GM21360 (cell line): ENCODE measurements at regions not wholly inside any gene's neighbourhood (a gene's known extent, or its start where the extent isn't known, plus 50 kb on each side); places are given as distances from the start of the nearest gene placed in this dataset.
"Not testable (repeated sequence)": the region's sequence is repeated elsewhere in the genome, so short reads cannot be mapped to it uniquely, and the experiment has no call there.

ENCODE experiments used
- ATAC-seq: cut with Tn5 transposase; IDR thresholded peaks from one replicate; pipeline ENCODE4 v1.9.1; 2021; ENCODE audit warnings: mild to moderate bottlenecking, moderate library complexity; ENCODE audit not compliant: unreplicated experiment

DNA sequence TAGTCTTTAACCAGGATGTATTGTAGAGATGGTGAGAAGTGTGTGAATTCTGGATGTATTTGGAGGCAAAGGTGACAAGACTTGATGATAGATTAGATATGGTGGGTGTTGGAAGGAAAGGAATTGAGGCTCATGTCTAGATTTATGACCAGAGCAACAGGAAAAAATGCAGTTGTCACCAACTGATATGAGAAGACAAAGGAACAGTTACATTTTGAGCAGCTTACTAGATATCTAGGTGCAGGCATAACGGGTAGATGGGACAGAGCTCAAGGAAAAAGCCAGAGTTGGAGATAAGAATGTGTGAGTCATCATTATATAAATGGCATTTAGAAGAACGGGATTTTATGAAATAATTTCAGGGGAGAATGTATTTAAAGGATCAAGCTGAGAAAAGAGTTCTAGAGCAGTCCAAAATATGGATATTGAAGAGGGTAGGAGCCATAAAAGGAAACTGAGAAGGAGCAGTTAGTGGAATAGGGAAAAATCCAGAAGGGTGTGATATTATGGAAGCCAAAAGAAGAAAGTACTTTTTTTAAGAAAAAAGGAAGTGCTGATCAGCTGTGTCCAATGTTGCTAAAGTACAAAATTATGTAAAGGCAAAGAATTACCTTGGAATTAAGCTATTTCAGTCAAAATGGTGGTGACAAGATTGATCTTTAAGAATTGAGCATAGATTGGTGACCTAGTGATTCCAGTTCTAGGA, 262.5 kb downstream of the CGGBP1 start:
- ATAC-seq: no peak

DNA sequence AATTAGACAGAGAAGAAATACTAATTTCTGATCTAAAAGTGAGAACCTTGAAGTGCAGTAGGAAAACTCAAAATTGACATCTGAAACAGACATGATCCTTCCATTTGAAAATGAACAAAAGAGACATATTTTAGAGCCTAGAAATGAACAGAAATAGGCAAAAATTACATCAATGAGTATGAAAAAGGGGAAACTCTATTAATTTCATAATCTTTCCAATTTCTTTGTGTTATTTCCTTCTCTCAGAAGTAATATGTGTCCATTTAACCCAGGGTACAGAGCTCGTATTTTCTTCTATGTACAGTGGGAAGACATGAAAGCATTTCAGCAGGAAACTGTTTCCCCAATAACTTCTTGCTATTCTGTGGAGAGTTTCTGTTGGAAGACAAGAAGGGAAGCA, 263.1 kb downstream of the CGGBP1 start:
- no peak for ATAC-seq

DNA sequence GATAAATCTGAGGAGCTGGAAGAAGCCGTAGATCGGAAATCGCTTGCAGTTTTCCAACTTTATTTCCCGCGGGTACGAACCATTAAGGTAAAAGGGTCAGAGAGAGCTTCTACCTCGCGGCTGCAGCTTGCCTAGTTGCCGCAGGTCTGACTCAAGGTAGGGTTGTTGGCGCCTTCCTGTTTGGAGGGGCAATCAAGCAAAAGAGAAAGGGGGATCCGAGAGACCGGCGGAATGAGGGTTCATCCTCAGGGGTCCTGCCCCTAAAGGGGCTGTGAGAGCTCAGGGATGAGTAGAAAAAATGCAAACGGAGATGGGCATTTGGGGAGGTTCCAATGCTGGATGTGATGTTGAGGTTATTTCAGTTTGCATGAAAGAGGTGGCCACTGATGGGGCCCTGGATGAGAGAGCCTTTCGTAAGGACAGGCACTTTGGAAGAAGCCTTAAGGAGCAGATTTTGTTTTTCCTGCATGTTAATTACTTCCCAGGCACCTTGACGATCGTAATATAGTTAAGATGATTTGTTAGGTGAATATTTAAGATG, 265.4 kb downstream of the CGGBP1 start:
- ATAC-seq: no peak

DNA sequence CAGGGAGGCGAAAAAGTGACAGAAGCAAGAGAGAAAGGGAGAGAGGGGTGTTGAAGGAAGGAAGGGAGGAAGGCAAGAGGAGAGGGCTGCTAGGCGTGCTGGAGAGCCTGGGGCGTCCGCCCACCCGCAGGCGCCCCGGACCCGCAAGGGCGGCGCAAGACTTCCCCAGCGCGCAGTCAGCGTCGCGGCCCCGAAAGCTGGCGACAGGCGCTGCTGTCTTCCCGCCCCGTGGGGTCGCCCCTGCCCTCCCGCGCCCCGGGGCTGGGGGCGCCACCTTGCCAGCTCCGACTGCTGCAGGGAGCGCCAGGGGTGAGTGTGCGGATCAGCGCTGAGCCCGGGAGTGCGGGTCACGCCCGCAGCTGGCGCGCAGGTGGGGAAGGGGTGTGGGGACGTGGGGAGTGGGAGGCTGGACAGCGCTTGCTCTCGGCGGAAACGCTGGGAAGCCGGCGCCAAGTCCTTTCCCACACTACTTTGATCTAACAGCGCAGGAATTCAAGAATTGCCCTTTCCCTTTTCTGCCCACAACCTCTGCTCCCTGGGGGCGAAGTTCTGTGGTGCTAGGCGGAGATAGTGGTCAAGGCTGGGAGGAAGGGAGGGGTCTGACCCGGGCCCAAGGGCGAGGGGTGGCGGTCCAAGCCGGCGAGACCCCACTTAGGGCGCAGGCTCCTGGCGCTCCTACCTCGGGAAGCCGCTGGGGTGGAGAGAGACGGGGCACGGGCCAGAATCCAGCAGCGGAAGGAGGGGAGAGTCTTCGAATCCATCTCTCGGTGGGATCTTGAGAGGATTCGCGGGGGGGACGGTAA, 266.1 kb downstream of the CGGBP1 start, which contains the start of gene HTR1F:
HTR1F (plus strand) TSS at position 173 of the 803 bp plus-strand sequence.
- no peak for ATAC-seq

DNA sequence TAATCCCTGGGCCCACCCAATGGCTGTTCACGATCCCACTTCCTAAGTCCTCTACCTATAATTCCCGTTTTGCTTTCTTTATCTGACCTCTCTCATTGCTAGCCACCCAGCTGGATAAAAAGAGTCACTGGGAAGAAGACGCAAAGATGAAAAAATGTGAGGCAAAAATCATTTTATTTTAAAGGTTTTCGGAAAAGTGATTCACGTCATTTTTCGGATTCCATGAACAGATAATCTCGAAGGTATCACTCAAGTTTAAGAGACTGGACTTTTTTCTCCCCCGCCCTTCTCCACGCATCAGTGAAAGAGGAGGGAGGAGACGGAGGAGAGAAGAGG, 266.6 kb downstream of the CGGBP1 start:
- no peak for ATAC-seq

DNA sequence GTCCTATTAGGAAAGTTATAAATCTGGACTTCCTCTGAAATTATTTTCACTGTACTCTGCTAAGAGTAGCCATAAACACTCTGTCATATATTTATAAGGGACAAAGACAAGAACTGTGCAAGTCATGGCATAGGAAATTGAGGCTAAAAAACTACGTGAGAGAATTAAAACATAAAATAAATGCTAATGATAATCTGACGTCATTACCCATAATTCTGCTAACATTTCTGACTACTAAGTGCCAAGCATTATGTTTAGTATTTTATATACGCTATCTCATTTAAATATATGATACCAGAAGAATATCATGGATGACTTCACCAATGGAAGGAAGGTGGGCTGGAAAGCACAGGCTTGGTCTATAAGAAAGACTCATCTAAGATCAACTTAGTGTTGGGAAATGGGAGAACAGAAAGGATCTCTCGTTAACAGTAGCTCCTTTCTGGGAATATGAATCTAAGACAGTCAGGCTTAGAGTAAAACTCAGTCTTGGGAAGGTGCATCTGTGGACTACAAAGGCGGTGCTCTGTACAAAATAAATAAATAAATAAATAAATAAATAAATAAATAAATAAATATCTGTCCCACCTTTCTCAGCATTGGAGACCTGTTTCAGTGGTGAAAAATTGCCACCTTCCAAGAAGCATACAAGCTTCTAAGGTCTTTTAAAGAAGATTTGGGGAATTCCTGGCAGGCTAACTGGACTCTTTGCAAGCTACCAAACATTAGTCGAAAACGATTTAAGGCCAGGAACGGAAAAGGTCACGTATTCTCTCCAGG, 267.4 kb downstream of the CGGBP1 start:
- ATAC-seq: no peak

DNA sequence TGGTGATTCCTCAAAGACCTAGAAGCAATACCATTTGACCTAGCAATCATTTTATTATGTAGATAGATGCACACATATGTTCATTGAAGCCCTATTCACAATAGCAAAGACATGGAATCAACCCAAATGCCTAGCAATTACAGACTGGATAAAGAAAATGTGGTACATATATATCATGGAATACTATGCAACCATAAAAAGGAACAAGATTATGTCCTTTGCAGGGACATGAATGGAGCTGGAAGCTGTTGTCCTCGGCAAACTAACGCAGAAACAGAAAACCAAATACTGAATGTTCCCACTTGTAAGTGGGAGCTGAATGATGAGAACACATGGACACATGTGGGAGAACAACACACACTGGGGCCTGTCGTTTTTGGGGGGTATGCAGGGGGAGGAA, 269.8 kb downstream of the CGGBP1 start:
- ATAC-seq: not testable (repeated sequence)

DNA sequence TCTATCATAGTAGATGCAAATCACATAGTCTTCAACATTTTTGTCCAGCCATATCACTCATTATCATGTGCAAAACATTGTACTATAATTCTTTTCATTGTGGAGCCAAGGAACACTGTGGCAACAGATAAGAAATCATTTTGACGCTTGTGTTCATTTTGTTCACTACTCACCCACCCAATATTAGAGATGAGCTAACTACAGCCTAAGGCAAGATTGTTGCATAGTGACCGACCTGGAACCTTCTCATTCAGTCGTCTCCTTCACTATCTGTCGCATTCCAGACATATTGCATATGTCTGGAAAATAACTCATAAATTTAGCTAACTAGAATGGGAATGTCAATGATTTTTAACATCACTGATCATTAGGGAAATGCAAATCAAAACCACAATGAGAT, 270.3 kb downstream of the CGGBP1 start:
- no peak for ATAC-seq

DNA sequence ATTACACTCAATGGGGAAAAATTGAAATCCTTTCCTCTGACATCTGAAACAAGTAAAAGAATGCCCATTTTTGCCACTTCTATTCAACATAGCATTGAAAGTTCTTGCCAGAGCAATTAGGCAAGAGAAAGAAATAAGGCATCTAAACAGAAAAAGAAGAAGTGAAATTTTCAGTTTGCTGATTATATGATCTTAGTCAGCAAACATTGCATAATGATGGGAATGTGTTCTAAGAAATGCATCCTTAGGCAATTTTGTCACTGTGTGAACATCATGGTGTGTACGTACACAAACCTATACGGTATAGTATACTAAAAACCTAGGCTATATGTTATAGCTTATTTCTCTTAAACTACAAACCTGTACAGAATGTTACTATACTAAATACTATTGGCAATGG, 278.0 kb downstream of the CGGBP1 start:
- ATAC-seq: no peak

DNA sequence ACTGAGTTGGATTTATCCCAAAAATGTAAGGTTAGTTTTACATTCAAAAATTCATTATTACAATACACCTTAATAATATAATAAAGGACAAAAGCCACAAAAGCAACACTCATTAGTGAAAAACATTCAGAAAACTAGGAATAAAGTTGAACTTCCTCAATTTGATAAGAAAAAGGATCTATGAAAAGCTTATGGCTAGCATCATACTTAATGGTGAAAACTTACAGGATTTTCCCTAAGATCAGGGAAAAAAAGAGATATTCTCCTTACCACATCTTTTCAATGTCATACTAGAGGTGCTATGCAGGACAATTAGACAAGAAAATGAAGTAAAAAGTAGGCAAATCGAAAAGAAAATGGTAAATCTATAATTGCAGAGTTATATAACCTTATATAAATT, 279.9 kb downstream of the CGGBP1 start:
- ATAC-seq: no peak

DNA sequence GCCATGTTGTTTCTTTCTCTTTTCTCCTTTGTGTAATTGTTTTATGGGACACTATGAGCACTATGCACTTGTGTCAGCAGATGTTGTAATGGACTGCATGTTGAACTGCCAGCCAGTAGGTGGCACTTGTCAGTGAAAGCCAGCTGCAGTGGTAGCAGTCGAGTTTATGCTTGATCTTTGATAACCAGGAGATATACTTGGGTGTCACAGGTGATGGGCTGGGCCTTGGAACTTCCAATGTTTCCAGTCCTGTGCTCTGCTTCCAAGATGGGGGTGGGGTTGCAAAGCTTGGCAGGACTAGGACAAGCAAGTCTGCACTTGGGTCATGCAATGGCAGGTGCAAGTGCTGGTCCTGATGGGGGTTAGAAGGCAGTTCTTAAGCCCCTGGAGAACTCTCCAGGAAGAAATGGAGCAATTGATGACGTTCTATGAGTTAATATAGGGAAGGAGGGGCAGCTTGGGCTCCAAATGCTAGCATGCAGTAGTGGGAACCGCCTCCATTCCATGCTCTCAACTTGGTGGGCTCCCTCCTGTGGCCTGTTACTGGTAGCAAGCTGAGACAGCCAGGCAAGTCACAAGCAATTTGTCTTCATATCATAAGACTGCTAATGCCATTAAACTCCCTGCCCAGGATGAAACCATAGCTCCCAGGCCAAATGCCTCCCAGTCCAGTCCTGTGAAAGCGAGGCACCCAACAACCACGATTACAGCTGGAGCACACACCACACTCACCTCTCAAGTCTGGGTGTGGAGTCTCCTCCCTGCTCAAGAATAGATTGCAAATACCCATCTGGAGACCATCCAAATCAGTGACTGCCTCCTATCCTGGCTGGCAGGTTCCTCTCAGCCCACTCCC, 287.2 kb downstream of the CGGBP1 start:
- ATAC-seq: peak; percentile 96

DNA sequence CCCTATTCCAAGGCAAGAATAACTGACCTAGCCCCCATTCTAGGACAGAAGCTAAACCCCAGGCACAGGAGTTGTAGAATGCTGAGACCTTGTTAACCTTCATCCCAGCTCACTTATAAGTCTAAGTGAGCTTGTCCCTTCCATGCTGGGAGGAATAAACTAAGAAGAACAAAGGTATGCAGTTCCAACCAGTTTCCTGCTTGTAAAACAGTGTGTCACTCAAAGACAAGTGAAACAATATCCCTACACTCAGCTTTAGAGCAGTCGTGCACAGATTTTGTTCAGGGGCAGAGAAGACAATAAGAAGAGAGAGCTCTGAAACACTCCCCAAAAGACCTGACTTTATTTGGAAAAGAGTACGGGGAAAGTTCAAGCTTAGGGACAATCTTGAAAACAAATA, 292.1 kb downstream of the CGGBP1 start:
- ATAC-seq: no peak

DNA sequence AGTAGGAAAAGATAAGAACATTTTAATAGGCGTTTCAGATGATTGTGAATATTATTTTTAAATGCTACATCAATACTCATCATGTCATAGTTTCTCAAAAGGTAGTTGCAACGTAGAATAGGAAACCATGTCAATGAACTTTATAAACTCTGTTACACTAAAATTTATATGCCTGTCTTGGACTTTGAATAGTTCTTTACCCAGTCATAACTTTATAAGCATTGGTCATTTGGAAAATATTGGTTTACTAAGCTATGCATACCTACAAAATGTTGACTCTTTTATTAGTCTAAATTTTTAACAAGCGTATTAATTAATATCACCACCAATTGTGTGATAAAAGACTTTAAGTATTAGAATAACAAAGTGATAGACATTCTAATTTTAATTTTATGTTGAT, 293.5 kb downstream of the CGGBP1 start:
- no peak for ATAC-seq

DNA sequence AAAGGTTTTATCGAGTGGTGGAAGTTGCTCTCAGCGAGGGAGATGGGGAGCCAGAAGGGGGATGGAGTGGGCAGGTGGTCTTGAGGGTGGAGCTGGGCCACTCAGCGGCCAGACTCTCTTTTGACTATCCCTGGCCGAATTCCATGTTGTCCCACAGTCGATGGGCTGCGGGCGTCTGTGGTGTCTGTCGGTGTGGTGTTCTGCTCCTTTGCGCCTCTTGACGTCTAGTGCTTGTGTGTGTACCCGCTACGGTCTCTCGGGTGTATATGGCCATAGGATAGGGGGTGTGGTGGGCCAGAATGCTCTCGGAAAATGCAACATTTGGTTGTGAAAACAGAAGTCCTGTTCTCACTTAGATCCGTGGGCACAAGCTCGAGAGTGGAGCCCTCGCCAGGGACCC, 297.0 kb downstream of the CGGBP1 start:
- ATAC-seq: no peak

DNA sequence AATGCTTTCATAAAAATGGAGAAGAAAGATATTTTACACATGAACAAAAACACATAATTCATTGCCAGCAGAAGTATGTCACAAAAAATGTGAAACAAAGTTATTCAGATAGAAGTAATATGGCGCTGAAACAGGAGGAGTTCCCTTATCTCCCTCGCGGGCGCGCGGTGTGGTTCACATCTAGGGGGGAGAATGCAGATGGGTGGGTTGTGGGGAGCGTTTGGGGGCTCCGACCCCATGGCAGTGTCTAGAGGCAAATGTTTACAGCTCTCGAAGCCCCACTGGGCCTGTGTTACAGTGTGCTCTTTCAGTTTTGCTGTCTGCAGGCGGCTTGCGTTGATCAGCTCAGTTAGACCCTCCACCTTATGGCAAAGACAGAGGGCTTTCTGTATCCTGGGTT, 297.5 kb downstream of the CGGBP1 start:
- no peak for ATAC-seq

DNA sequence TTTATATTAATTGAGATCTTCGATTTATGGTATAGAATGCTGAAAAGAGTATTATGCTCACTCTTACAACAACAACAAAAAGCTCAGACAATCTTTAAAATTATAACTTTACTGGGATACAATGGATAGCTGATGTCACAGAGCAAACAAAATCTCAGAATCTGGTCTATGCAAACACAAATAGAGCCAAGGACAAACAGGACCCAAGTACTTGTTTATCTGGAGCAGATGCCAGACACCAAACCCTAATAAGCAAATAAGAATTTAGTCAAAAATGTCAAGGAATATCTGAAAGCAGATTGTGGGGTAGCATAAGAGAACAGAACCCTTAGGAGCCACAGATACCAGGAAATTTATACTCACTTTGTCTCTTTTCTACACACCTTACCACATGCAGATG, 302.2 kb downstream of the CGGBP1 start:
- ATAC-seq: no peak

DNA sequence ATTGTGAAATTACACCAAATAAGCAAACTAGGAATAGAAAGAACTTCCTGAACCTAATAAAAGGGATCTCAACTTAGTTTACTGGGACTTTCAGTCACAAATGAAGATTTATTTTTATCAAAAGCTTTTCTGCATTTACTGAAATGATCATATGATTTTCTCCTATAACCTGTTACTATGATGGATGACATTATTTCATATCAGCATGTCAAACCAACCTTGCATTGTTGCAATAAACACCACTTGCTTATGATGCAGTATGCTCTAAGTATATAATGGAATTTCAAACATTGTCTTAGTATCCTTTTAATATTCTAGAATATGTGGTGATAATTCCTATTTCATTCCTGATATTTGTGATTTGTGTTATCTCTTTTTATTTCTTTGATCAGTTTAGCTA, 303.0 kb downstream of the CGGBP1 start:
- ATAC-seq: no peak

DNA sequence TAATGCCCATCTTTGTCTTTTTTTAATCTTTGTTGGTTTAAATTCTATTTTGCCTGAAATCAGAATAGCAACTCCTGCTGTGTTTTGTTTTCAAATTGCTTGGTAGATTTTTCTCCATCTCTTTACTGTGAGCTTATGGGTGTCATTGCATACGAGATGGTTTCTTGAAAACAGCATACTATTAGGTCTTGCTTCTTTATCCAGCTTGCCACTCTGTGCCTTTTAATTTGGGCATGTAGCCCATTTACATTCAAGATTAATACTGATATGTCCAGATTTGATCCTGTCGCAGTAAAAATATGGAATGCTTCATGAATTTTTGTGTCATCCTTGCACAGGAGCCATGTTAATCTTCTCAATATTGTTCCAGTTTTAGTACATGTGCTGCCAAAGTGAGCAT, 316.6 kb downstream of the CGGBP1 start:
- ATAC-seq: no peak

DNA sequence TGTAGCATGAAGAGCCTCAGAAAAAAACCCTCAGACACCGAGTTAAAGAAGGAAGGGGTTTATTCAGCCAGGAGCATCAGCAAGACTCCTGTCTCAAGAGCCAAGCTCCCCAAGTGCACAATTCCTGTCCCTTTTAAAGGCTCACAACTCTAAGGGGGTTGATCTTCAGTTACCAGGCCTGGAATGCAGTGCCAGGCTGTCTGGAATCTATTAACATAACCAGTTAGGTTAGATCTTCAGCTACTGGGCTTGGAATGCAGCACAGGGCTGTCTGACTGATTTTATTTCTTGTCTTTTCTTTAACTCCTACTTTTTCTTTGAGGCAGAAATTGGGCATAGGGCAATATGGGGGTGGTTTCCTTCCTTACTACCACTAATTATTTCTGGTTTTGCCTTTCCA, 317.9 kb downstream of the CGGBP1 start:
- ATAC-seq: not testable (repeated sequence)

DNA sequence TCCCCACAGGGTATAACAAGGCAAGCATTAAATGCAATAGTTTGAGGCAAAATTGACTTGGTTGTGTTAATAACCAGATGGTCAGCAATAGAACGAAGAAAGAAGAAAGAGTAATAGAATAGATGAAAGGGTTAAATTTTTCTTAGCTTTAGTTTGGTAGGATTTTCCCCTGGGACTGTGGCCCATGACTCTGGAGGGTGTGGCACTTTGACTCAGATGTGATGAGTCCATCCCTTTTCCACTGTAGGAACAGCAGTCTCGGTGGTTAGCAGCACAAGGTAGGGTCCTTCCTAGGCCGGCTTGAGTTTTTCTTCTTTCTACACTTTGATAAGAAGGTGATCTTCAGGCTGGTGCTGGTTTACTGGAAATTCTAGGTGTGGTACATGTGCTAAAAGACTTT, 321.0 kb downstream of the CGGBP1 start:
- ATAC-seq: not testable (repeated sequence)
